Midbrain (tissue), 1 donor: ENCODE measurements at regions not wholly inside any gene's neighbourhood (a gene's known extent, or its start where the extent isn't known, plus 50 kb on each side); places are given as distances from the start of the nearest gene placed in this dataset.

Experiments used
- DNase-seq: peaks from one replicate; lab custom pipeline; 2025; lab: John Stamatoyannopoulos, UW

- no peak for DNase-seq
Measured at GRCh38 chr18:22073411-22073810, 96.0 kb upstream of the GATA6 start.

- DNase-seq: no peak
Measured at GRCh38 chr18:22074282-22075070, 94.9 kb upstream of the GATA6 start.

- no peak for DNase-seq
Measured at GRCh38 chr18:22080035-22080434, 89.4 kb upstream of the GATA6 start.

- DNase-seq: no peak
Measured at GRCh38 chr18:22082408-22082807, 87.0 kb upstream of the GATA6 start.

GRCh38 chr18:22084547-22084946 is 84.8 kb upstream of the GATA6 start:
- no peak for DNase-seq

- DNase-seq: no peak
Measured at GRCh38 chr18:22086973-22087372, 82.4 kb upstream of the GATA6 start.

GRCh38 chr18:22088029-22088428 is 81.4 kb upstream of the GATA6 start:
- DNase-seq: no peak

GRCh38 chr18:22088996-22089640 is 80.3 kb upstream of the GATA6 start:
- no peak for DNase-seq

- DNase-seq: no peak
Measured at GRCh38 chr18:22091341-22091740, 78.0 kb upstream of the GATA6 start.

- DNase-seq: no peak
Measured at GRCh38 chr18:22093731-22094357, 75.5 kb upstream of the GATA6 start.

GRCh38 chr18:22094358-22094734 is 75.0 kb upstream of the GATA6 start:
- no peak for DNase-seq

- DNase-seq: no peak
Measured at GRCh38 chr18:22098563-22098989, 70.8 kb upstream of the GATA6 start.

- DNase-seq: no peak
Measured at GRCh38 chr18:22099925-22100324, 69.5 kb upstream of the GATA6 start.

- DNase-seq: no peak
Measured at GRCh38 chr18:22101731-22102130, 67.7 kb upstream of the GATA6 start.

GRCh38 chr18:22102953-22103646 is 66.3 kb upstream of the GATA6 start:
- DNase-seq: no peak

- no peak for DNase-seq
Measured at GRCh38 chr18:22103647-22104031, 65.8 kb upstream of the GATA6 start.

GRCh38 chr18:22106536-22107292 is 62.7 kb upstream of the GATA6 start:
- DNase-seq: no peak

GRCh38 chr18:22108674-22109073 is 60.7 kb upstream of the GATA6 start:
- no peak for DNase-seq

GRCh38 chr18:22109535-22109934 is 59.9 kb upstream of the GATA6 start:
- DNase-seq: no peak

- no peak for DNase-seq
Measured at GRCh38 chr18:22110461-22110924, 58.9 kb upstream of the GATA6 start.

- no peak for DNase-seq
Measured at GRCh38 chr18:22112215-22112614, 57.2 kb upstream of the GATA6 start.
